ENCODE measurements at regions not wholly inside any gene's neighbourhood (a gene's known extent, or its start where the extent isn't known, plus 50 kb on each side); places are given as distances from the start of the nearest gene placed in this dataset.

- H3K4me3 ChIP-seq (ENCODE audit: low read depth, low read length) = no peak overlapping the region
- in situ Hi-C loops (cut with HindIII; ENCODE audit: low sequenced_read_pairs) = no loop called here
- no peak for TF ChIP-seq CTCF (IDR thresholded peaks at IDR 0.05; ENCODE audit: low read depth, low read length)
- peak; percentile 48 for DNase-seq (ENCODE audit: low read depth, low spot score)
Observed at GRCh38 chr18:34956663-34957062, 84.5 kb upstream of the MAPRE2 start.

GRCh38 chr18:34957119-34957863 lies 83.9 kb upstream of the MAPRE2 start:
- no peak for TF ChIP-seq CTCF (IDR thresholded peaks at IDR 0.05; ENCODE audit: low read depth, low read length)
- in situ Hi-C loops (cut with HindIII; ENCODE audit: low sequenced_read_pairs) = no loop called here
- no peak overlapping the region for H3K4me3 ChIP-seq (ENCODE audit: low read depth, low read length)
- peak; percentile 56 for DNase-seq (ENCODE audit: low read depth, low spot score)

DNA sequence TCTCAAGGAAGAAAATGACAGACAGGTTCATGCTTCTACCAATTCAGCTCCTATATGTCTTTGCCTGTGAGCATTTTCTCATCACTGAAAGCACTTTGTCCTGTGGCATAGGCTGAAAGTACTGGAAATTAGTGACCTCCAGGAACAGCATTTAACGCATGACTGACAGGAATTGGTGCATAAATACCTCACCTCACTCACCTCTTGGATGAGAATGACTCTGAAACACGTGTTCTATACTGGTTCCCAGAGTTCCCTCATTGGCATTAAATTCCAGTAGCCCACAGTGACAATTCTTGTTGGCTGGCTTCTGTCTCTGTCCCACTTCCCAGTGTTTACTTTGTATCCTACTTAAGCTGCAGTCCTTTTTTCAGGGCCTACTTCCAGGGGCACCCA lies 83.4 kb upstream of the MAPRE2 start:
- no peak overlapping the region for H3K4me3 ChIP-seq (ENCODE audit: low read depth, low read length)
- no peak for DNase-seq (ENCODE audit: low read depth, low spot score)
- TF ChIP-seq CTCF (IDR thresholded peaks at IDR 0.05; ENCODE audit: low read depth, low read length) = no peak
- in situ Hi-C loops (cut with HindIII; ENCODE audit: low sequenced_read_pairs) = no loop called here

GRCh38 chr18:34959211-34959829 lies 81.9 kb upstream of the MAPRE2 start:
- in situ Hi-C loops (cut with HindIII; ENCODE audit: low sequenced_read_pairs) = no loop called here
- DNase-seq (ENCODE audit: low read depth, low spot score) = no peak
- no peak for TF ChIP-seq CTCF (IDR thresholded peaks at IDR 0.05; ENCODE audit: low read depth, low read length)
- no peak overlapping the region for H3K4me3 ChIP-seq (ENCODE audit: low read depth, low read length)

GRCh38 chr18:34959989-34960388 lies 81.2 kb upstream of the MAPRE2 start:
- no peak overlapping the region for H3K4me3 ChIP-seq (ENCODE audit: low read depth, low read length)
- DNase-seq (ENCODE audit: low read depth, low spot score) = no peak
- no peak for TF ChIP-seq CTCF (IDR thresholded peaks at IDR 0.05; ENCODE audit: low read depth, low read length)
- in situ Hi-C loops (cut with HindIII; ENCODE audit: low sequenced_read_pairs) = no loop called here

- in situ Hi-C loops (cut with HindIII; ENCODE audit: low sequenced_read_pairs) = no loop called here
- no peak overlapping the region for H3K4me3 ChIP-seq (ENCODE audit: low read depth, low read length)
- no peak for TF ChIP-seq CTCF (IDR thresholded peaks at IDR 0.05; ENCODE audit: low read depth, low read length)
- DNase-seq (ENCODE audit: low read depth, low spot score) = no peak
Observed at GRCh38 chr18:34965108-34965507, 76.1 kb upstream of the MAPRE2 start.

Measured in astrocyte of the spinal cord (primary cell).